Cardiac muscle cell (in vitro differentiated cells and primary cell): ENCODE measurements at regions not wholly inside any gene's neighbourhood (a gene's known extent, or its start where the extent isn't known, plus 50 kb on each side); places are given as distances from the start of the nearest gene placed in this dataset.

Source experiments
- DNase-seq, 2 donors: peaks; one replicate each; pipeline versions ENCODE4 v3.0.0 to v3.0.0-alpha.2; 2010 to 2017; ENCODE audit warnings: low read depth in 1 of 2, low spot score in 1 of 2
- H3K27ac ChIP-seq: fragments of 200-600 bp; sonication (generic); 2 replicates; pipeline ENCODE4 v1.5.1; 2016
- H3K27me3 ChIP-seq: fragments of 200-600 bp; sonication (generic); 2 replicates; pipeline ENCODE4 v1.6.0; 2016; ENCODE audit warnings: control low read depth
- H3K36me3 ChIP-seq: fragments of 200-600 bp; sonication (generic); 2 replicates; pipeline ENCODE4 v1.5.1; 2016; ENCODE audit warnings: control low read depth
- H3K4me1 ChIP-seq: fragments of 200-600 bp; sonication (generic); 2 replicates; pipeline ENCODE4 v1.8.1; 2017; ENCODE audit warnings: low read depth, mild to moderate bottlenecking, mixed run types
- H3K4me3 ChIP-seq: fragments of 200-600 bp; sonication (generic); 2 replicates; pipeline ENCODE4 v1.5.1; 2016; ENCODE audit warnings: mild to moderate bottlenecking
- H3K9me3 ChIP-seq: fragments of 200-600 bp; sonication (generic); 2 replicates; pipeline ENCODE4 v1.5.1; 2017; ENCODE audit warnings: low read depth, mild to moderate bottlenecking, control low read depth
- TF ChIP-seq, protein P1 (sequence below): IDR thresholded peaks from 2 replicates; pipeline ENCODE4 v1.5.1; 2012; ENCODE audit warnings: low read depth, mild to moderate bottlenecking, low read length

DNA sequence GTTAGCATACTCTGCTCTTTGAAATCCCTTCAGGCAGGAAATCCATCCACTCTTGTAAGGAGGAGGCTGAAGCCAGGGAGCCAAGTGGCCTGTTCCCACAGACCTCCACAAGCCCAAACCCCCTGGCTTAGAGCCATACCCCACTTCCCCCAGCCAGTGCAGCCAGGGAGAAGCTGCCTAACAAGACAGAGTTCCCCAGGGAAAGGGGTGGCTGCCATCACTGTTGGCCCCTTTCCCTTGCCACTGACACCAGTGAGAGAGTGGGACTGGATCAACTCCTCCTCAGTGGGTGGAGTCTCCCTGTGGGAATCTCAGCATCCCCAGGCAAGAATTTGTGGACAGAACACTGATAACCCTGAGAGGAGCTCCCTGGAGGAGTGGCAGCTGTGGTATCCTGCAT is 389.4 kb downstream of the PABPC4L start:
- H3K4me3 ChIP-seq, result no peak overlapping the region
- DNase-seq, result no peak
- H3K9me3 ChIP-seq, result no peaks in the 10 kb centered on the region
- H3K36me3 ChIP-seq, result no peaks in the 10 kb centered on the region
- H3K4me1 ChIP-seq, result no peaks in the 10 kb centered on the region
- no peak overlapping the region for H3K27ac ChIP-seq
- H3K27me3 ChIP-seq, result no peaks in the 10 kb centered on the region
- TF ChIP-seq, protein P1, sequence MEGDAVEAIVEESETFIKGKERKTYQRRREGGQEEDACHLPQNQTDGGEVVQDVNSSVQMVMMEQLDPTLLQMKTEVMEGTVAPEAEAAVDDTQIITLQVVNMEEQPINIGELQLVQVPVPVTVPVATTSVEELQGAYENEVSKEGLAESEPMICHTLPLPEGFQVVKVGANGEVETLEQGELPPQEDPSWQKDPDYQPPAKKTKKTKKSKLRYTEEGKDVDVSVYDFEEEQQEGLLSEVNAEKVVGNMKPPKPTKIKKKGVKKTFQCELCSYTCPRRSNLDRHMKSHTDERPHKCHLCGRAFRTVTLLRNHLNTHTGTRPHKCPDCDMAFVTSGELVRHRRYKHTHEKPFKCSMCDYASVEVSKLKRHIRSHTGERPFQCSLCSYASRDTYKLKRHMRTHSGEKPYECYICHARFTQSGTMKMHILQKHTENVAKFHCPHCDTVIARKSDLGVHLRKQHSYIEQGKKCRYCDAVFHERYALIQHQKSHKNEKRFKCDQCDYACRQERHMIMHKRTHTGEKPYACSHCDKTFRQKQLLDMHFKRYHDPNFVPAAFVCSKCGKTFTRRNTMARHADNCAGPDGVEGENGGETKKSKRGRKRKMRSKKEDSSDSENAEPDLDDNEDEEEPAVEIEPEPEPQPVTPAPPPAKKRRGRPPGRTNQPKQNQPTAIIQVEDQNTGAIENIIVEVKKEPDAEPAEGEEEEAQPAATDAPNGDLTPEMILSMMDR, result no peak

DNA sequence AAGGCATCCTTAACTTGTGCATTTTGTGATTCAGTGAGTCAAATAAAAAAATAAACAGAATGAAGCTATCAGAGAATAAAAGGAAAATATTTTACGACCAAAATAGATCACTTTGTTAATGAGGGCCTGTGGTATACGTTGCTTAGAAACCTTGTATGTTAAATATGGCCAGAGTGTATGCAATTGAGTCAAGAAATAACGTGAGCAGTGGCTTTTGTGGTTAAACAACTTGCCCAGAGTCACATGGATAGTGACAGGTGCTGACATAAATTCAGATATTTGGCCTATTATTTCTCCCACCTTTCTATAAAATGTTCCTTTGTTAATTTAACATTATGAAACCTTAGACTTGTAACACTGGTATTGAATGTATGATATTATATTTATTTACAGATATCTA is 393.4 kb downstream of the PABPC4L start:
- Histone ChIP-seq H3K27ac (no peak overlapping the region), H3K27me3 (no peaks in the 10 kb centered on the region), H3K4me1 (no peaks in the 10 kb centered on the region), H3K9me3 (no peaks in the 10 kb centered on the region), H3K36me3 (no peaks in the 10 kb centered on the region), H3K4me3 (no peak overlapping the region)
- no peak for DNase-seq
- TF ChIP-seq, protein P1, result no peak

DNA sequence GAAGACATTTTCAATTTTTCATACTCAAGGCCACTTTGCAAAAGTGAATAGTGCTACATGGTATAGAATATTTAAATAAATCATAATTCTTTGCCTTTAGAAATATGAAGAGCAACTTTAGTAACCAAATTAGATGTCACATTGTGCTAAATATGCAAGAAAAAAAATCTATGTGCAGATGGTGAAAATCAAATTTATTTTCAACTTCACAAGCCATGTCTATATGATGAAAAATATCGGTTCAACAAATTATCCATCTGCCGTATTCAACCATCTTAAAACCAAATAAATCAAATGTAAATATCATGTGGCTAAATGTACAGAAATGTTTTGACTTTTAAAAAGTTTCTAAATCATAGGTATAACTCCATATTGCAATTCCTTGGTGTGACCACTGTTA is 398.2 kb downstream of the PABPC4L start:
- no peaks in the 10 kb centered on the region for H3K27me3 ChIP-seq
- no peaks in the 10 kb centered on the region for H3K36me3 ChIP-seq
- TF ChIP-seq, protein P1, result no peak
- no peak for DNase-seq
- H3K4me3 ChIP-seq, result no peak overlapping the region
- H3K4me1 ChIP-seq, result no peaks in the 10 kb centered on the region
- H3K9me3 ChIP-seq, result no peaks in the 10 kb centered on the region
- H3K27ac ChIP-seq, result no peak overlapping the region

DNA sequence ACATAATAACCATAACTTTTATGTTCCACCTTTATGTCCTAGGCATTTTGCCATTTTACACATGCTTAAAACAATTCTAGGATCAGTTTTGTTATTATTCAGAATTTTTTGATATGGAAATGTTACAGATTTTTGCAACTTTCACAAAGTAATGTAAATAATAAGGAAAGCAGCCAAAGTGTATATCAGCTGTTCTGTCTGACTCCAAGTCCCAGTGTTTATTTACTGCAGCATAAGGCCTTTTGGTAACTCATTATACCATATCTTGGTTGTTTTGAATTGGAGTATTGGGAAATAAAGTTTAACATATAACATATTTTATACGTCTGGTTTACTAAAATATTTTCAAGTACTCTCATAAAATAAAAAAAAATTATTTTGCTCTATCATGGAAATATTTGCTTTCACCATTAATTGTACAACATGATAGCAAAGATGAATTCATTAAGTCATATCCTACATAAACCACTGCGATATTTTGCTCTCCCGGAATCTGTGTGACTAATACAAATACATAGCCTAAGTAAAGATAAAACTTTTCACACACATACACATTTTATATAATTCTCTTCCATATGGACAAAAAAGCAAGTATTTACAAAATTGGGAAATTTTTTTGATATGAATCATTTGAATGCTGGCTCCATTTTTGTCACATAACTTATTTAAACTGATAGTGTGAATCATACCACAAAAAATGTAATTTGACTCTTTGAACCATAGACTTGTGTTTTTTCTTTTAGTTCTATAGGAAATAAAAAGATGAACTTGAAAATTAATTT is 399.0 kb downstream of the PABPC4L start:
- Histone ChIP-seq H3K27ac (no peak overlapping the region), H3K4me1 (no peaks in the 10 kb centered on the region)
- DNase-seq, result peak in 1 of 2 donors; percentile 50

DNA sequence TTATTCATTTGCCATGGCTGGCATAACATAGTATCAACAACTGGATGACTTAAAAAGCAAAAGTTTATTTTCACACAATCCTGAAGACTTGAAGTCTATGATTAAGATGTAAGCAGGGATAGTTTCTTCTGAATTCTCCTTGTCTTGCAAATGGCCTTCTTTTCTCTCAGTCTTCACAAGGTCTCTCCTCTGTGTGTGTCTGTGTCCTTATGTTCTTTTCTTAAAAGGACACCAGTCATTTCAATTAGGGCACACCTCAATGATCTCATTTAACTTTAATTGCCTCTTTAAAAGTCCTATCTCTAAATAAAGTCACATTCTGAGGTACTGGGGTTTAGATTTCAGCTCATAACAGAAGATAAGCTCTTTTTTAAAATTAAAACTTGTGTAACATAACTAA is 399.7 kb downstream of the PABPC4L start:
- no peak for DNase-seq
- no peaks in the 10 kb centered on the region for H3K4me1 ChIP-seq
- H3K9me3 ChIP-seq, result no peaks in the 10 kb centered on the region
- TF ChIP-seq, protein P1, result no peak
- H3K27me3 ChIP-seq, result no peaks in the 10 kb centered on the region
- no peak overlapping the region for H3K4me3 ChIP-seq
- H3K27ac ChIP-seq, result no peak overlapping the region
- no peaks in the 10 kb centered on the region for H3K36me3 ChIP-seq

More for the DNA sequence above, 399.0 kb downstream of the PABPC4L start:
- H3K9me3 ChIP-seq, result no peaks in the 10 kb centered on the region
- H3K36me3 ChIP-seq, result no peaks in the 10 kb centered on the region
- no peak overlapping the region for H3K4me3 ChIP-seq
- no peaks in the 10 kb centered on the region for H3K27me3 ChIP-seq
- TF ChIP-seq, protein P1, result no peak
